Germinal center (tissue), 1 donor: ENCODE measurements at regions not wholly inside any gene's neighbourhood (a gene's known extent, or its start where the extent isn't known, plus 50 kb on each side); places are given as distances from the start of the nearest gene placed in this dataset.

Experiments used
- DNase-seq: peaks from one replicate; pipeline ENCODE4 v3.0.0; 2012; ENCODE audit warnings: mixed read lengths, low spot score

DNA sequence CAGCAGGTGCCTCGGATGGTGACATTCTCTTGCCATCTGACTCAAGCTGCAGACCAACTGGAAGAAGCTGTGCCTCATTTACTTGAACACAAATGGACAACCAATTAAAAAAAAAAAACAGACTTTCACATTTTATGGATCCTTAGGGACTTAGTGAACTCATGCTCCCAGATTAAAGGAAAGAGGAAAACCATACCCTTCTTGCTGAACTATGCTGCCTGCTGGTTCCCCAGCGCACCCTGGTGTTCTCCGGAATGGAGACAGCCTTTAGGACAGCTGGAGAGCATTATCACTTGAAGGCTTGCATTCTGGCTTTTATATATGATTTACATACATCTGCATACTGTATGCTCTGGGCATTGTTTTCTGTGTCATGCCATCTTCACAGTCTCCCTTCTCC lies 370.7 kb downstream of the SLC4A3 start:
- DNase-seq, result no peak

DNA sequence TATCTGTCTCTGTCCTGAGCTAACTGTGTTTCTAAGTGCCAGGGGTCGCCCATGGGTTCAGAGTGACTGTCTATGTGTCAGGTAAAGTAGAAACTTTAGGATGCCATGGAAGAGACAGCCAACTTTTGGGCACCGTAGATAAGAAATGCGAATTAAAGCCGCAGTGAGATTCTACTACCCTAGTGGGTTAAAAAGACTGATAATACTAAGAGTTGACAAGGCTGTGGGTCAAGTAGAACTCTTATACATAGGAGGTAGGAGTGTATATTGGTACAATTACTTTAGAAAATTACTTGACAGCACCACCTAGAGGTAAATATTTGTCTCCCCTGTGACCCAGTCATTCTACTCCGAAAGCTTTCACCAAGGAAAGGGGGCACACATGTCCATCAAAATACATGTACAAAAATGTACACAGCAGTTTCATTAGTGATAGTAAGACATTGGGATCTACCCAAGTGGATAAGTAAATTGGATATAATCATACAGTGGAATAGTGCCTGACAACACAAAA lies 371.3 kb downstream of the SLC4A3 start:
- no peak for DNase-seq

DNA sequence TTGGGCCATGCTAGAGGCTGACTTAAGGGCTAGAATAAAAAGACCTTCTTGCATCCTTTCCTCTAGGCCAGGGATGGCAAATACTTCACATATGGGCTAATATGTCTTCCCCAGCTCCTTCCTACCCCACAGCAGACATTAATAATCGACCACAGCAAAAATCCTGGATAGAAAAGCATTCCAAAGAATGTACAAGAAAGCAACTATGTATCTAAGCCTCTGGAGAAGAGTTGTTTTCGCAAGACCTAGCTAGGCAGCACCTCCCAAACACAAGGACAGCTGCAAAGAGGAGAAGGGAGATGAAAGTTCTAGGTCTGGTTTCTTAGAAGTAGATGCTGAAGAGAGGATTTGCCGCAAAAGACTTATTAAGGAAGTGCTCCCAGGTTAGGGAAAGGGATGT lies 372.6 kb downstream of the SLC4A3 start:
- DNase-seq, result no peak

DNA sequence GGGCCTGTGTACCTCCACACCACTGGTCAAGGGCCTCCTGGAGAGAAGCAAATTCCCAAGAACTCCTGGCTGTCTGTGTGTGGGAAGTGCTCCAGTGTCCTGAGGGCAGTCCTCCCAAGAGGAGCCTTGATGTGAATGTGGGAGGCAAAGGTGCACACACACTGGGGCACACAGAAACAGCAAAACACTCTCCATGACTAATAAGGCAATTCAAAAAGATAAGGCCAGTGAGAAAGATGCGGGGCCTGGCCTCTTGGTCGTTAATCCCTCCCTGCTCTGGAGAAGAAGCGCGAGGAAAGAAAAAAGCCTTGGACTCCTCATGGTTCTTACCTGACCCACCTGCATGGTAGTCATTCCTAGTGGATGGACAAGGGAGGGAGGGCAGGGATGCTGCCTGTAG lies 373.2 kb downstream of the SLC4A3 start:
- no peak for DNase-seq

DNA sequence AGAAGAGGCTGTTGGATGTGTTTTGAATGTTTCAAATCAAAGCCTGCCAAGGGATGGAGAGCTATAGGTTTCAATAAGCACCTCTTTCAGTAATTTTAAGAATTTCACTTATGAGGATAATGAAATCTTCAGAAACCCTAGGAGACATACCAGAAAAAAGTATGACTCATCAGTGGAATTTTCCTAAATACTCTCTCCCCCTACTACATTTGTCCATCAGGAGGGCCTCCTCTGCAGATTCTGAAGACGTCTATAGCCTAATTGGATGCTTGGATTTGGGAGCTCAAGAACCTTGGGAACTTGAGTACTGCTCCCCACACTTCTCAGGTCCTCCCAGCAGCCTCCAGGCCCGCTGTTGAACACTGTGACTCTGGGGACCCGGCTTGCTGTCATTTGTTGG lies 374.3 kb downstream of the SLC4A3 start:
- no peak for DNase-seq

DNA sequence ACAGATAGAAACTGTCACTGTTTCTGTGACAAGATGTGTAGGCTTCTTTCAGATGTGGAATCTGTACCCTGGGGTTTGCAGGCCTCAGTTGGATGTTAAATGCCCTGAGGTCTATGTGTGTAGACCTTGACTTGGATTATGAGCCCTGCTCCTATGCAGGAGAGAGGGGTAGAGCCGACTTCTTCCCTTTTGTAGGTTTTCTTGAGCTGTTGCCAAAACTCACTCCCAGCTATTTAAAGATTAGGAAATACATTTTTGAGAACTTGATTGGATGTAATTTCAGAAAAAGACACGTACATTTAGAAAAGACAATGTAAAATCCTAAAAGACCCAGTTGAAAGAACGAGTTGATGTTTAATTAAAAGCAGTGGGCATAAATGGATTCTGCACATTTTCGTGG lies 374.8 kb downstream of the SLC4A3 start:
- DNase-seq, result no peak

DNA sequence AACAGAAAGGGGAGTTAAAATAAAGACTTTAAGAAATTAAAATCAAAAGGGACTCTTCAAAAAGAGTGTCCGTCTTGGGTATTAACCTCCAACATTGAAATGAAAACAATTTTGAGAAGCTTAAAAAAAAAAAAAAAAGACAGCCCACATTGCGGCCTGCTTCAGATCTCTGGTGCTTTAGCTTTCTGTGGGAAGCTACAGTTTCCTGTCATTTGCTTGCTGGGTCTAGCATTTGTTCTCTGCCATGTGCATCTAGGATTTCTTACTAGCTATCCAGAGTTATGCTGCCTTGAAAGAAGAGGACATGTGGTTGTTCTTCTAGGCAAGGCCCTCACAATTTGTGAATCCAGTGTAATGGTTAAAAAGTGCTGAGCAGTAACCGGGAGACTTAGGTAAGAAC lies 375.3 kb downstream of the SLC4A3 start:
- DNase-seq, result no peak

DNA sequence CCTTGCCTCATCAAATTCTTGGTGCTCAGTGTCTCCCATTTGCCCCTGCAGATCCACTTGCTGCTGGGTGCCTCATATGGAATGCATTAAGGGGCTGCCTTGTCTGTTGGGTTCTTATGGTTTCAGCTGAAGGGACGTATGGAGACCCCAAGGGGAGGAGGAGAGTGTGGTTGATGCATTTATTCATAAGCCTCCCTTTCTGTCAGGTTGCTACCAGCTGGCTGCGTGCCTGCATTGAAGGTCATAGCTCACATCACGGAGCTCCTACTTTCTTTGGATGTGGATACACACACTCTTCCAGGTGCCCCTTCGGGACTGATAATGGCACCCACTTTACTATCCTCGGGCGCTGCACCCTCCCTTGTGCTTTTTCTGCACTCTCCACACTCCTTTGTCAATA lies 377.9 kb downstream of the SLC4A3 start:
- no peak for DNase-seq

DNA sequence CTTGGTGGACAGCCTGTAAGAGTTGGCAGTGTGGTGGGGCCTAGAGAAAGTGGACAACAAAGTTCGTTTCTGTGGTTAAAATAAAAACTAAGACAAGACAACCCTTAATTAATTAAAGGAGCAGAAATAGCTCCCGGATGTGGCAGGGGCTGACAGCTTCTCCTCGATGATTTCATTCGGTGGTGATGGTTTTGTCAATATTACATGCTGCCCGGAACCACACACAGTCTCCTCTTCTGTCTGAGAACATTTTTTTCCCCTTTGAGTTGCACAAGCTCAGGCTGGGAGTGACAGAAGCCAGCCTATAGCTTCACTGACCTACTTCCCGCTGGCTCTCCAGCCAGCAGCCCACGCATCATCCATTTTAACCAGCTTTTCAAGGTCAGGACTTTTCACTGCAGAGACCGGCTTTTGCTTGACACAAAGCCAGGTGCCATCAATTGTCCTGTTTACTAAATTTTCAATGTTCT lies 378.8 kb downstream of the SLC4A3 start:
- DNase-seq, result no peak

DNA sequence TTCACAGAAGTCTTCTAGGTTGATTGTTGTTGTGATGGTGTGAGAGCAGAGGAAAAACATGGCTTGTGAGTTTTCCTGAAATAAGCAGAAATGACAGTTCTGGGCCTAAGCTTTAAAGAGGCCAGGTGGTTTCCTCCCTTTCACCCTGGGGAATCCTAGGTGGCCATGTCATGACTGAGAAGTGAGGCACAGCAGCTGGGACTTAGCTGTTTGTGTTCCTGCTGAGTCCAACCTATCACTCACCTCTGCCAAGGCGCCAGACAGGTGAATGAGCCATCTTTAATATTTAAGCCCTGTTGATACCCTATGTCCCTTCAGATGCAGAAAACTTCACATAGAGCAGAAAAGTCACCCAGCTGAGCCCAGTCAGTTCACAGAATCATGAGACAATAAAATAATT lies 384.4 kb downstream of the SLC4A3 start:
- no peak for DNase-seq

DNA sequence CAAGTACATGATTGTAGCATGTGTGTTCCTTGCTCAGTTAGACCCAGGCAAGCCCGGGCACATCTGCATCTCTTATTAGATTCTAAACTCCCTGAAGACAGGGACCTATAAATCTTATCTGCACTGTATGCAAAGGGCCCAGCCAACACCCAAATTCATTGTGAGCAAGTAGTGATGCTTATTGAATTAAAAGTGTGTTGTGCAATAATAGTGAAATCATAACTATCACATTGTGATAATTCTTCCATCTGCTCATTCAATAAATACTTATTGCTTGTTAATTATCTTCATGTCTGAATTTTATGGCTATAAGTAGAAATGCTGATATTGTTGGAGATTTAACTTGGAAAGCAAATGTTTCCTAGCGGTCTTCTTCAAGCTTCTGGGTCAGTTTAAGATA lies 387.5 kb downstream of the SLC4A3 start:
- no peak for DNase-seq

DNA sequence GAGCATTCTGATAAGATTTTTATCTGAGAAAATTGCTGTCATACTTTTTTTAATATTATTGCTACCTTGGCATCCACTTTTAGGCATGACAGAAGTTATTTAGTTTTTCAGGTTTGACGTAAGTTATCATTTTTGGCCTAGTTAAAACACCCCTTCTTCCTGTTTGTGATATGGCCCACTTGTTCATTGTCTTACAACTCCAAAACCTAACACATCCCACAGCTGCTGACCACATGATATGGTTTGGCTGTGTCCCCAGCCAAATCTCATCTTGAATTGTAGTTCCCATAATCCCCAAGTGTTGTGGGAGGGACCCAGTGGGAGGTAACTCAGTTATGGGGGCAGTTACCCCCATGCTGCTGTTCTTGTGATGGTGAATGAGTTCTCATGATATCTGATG lies 388.1 kb downstream of the SLC4A3 start:
- DNase-seq, result no peak

DNA sequence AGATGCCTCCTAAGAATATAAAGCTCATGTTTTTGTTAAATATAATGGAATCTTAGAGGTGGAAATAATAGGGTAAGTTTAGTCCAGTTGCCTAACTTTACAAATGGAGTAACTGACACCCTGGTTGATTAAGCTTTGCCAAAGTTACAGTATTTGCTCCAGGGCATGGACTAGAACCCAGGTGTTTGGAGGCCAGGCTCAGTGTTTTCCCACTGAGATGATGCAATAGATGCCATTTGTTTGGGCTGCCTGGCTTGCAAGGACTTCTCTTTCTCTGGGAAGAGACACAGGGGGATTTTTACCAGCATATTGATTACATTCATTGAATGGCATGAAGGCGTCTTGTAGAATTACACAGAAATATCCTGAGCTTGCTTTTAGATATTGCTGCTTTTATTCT lies 397.8 kb downstream of the SLC4A3 start:
- no peak for DNase-seq

DNA sequence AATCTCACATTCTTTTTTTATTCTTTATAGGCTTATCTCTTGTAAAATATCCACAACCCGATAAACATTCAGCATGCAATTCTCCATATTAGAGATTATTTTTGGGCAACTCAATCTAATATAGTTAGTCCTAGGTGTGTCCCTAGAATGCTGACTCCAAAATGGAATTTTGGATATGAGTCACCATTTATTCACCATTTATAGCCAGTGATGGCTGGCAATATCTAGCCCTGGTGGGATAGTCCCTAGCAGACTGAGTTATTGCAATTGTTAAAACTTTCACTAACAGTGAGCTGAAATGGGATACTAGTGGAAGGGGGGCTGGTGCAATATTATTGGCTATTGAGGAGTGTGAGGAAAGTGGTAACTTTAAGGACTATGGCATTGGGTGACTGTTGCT lies 401.6 kb downstream of the SLC4A3 start:
- DNase-seq, result no peak

DNA sequence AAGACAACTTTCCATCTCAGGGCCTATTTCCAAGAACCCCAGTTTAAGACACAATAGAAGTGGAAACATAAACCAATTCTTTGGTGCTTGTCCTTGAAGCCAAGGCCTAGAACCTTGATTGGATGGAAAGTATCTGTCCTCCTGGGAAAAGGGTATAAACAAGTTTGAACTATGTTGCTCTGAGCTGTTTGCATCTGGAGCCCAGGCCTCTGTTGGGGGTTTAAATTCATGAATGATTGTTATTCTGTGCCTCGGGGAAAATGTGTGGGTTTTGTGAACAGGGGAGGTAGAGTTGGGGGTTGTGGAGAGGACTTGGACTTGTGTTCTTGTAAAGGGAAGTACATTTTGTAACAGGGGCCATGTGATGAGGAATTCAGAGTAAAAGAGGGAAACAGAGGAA lies 406.1 kb downstream of the SLC4A3 start:
- no peak for DNase-seq

DNA sequence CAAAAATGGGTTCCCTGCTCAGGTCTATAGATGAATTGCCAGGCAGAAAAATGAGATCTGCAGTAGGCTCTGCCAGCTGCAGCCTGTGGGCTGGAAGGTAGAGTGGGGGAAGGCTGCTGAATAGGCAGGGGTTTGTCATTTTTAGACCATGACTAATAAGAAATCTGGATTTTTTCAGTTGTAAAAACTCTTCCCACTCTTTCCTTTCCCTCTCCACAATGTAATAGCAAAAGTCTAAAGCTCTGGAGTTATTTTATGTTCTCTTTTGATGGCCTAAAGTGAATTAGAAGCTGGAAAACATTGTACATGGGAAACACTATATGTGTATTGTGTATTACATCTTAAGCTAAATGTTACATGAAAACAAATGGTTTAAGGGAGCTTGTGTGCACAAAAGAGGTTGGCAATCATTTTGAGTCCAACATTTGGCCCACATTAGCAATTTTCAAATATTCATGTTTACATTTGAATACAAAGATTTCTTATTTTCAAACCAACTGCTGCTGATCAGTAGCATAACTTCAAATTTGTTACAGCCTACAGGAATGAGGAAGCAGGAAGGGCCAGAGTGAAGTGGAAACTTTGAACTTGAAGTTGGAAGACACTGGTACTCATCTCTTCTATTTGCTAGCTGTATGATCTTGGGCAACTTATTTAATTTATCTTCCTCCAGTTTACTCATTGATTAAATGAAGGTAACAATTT lies 407.1 kb downstream of the SLC4A3 start:
- DNase-seq, result no peak

DNA sequence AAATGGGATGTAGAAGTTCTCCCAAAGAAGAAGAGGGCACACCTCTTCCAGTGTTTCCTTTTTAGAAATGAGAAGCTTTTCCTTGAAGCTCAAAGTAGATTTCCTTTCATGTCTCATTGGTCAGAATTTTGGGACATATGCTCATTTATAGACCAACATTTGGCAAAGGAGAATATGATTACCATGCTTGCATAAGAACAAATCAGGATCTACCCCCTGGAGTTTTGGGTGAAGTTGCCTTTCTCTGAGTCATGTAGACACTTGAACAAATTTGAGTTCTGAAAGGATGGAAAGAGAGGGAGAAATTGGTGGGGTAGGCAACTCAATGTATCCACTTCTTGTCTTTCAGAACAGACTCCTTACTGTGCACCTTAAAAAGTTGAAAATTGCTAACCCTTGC lies 409.0 kb downstream of the SLC4A3 start:
- no peak for DNase-seq

DNA sequence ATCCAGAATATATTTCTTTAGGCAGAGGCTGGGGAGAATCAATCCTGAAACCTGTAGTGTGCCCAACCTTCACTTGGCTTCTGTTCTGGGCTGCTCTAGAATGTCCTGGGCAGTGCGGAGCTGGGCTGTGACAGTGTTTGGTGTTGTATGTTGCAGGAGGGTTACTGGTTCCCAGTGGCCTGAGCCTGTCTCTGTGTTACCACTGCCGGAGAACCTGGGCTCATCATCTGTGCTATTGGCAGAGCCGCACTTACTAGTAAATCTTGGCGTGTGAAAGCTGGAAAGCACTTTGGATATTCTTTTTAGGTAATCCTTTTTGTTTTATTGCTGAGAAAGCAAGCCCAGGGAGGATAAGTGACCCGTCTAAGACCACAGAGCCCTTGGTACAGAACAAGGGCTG lies 412.9 kb downstream of the SLC4A3 start:
- no peak for DNase-seq

DNA sequence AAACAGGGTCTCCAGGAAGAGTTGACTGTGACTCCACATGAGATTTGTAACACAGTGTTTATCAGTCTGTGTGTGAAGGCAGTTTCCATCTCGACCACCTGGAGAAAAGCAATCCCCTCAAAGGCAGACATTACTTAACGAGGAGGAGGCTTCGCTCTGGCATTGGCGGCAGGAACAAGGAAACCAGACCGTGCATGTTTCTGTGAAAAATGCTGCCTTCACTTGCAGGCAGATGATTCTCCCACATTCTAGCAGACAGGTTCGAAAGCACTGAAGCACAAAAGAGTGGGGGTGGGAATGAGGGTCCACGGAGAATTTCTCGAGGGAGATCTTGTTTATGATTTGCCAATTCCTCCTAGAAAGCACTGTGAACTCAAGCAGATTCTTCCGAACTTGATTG lies 414.0 kb downstream of the SLC4A3 start:
- no peak for DNase-seq

DNA sequence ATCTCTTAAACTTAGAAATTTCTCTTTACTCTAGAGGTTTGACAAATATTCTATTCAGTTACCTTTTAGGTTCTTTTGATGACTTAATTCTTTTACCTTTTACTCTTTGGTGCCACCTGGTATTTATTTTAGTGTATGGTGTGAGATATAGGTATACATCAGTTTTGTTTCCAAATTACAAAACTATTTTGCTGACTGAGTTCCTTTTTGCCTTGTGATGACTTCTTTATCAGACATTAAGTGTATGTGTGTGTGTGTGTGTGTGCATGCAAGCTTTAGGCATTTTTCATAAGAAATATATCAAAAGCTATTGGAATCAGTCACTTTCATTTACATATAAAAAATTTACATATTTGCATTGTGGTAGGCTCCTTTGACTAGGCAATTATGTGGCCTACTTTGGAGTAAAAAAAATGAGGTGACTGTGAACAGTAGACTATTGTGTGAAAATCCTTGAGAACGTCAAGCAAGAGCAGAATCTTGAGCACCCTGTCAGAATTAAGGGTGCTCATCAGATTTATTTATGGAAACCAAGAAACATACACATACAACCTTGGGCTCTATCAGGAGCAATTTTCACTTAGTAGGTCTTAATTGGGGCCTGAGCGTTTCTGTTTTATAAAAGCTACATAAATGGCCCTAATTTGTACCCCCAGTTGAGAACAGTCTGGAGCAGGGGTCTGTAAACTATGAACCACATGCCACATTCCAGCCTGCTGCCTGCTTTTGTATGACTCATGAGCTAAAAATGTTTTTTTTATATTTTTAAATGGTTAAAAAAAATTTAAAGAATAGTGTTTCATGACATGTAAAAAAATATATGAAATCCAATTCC lies 415.9 kb downstream of the SLC4A3 start:
- DNase-seq, result no peak

DNA sequence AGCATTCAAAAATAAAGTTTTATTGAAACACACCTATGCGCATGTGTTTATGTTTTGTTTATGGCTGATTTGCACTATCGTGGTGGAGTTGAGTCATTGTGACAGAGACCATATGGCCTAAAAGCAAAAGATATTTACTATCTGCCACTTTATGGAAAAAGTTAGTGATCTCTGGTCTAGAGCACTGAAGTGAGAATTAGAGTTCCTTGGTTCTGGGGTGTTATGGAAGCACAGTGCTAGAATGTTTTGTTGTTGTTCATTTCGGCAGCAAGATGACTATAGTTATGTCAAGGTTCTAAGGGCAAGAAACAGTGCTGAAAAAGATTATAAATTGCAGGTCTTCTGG lies 416.5 kb downstream of the SLC4A3 start:
- no peak for DNase-seq

DNA sequence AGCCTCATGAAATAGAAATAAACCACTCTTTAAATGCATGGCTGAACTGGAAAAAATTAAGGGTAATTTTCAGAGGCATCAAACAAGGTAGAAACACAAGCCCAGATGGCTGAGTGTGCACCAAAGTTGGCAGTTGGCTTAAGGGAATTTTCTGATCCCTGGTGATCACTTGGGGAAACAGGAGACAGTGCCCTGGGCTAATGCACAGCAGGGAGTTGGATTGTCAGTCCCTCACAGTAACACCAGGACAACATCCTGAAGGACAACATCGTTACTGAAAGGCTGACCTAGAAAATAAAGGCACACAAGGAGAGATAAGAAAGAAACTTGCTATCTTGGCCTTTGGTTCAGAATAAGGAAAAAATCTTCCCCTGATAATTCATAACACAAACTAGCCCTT lies 417.0 kb downstream of the SLC4A3 start:
- DNase-seq, result no peak

DNA sequence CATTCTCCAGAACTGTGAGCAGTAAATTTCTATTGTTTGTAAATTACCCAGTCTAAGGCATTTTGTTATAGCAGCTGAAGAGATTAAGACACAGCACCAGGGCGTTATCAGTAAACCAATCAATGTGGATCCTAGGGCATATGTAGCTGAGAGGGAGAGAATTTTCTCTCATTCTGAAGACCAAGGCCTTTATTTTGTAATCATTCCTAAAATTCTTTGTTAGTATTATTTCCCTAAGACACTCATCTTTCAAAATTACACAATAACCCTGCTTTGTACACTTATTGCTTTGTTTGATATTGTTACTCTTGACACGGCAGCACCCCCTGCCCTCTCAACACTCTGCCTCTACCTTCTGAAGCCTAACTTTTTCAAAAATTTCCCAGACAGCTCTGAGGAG lies 419.1 kb downstream of the SLC4A3 start:
- no peak for DNase-seq

DNA sequence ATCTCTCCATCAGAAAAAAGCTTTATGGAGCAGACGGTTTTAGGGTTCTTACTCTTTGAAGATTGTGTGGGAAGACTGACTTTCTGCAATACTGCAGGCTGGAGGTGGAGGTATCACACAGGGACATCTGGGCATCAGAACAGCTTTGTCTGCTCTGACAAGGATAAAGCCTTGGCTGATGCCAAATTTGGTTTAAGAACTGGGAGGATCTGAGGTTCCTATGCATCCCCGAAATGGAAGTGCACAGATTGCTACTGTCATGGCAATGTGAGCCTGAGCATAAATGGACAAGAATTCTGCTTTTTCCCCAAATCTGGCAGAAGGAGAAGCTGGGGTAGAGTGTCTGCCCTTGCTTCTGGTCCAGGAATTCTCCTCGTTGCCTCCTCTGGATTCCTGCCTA lies 424.3 kb downstream of the SLC4A3 start:
- no peak for DNase-seq
